Heart left ventricle (tissue), 13 donors: ENCODE measurements at regions not wholly inside any gene's neighbourhood (a gene's known extent, or its start where the extent isn't known, plus 50 kb on each side); places are given as distances from the start of the nearest gene placed in this dataset.
"Not testable (repeated sequence)": the region's sequence is repeated elsewhere in the genome, so short reads cannot be mapped to it uniquely, and the experiment has no call there.

ENCODE experiments used
- CTCF ChIP-seq, 12 donors: fragments of 200-600 bp; sonication (generic) in 4 of 12; IDR thresholded peaks; one replicate each; pipeline versions ENCODE4 v1.5.0 to v1.8.0; 2018 to 2022; ENCODE audit warnings: antibody characterized with exemption in 12 of 12, mild to moderate bottlenecking in 5 of 12
- POLR2A ChIP-seq, 2 donors: fragments of 450-650 bp; IDR thresholded peaks; one replicate each; pipeline ENCODE4 v1.6.1; 2017; ENCODE audit warnings: antibody characterized with exemption in 2 of 2, mild to moderate bottlenecking in 2 of 2, moderate library complexity in 2 of 2
- donor health status: ischemic (EF 13 %, LVEDD 7.1; RV severe dilation, severe dysfunction).
- donor health status: DM: no; HTN: yes; CAD: no.
- donor health status: DM: no; HTN: no; CAD: no.
- donor health status: ischemic (EF 25% LVEDD 6.9; RV normal size, moderate dysfunction).
- donor health status: ischemic (EF 25% LVEDD 5.7; RV mildly dilated, moderate dysfunction).
- donor health status: ischemic (EF 35%, LVEDD 5.7; RV mildly dilated, moderate dysfunction).
- donor health status: nonischemic (EF 11% LVEDD 7.7; RV severe dilation, severe dysfunction).
- donor health status: DM: yes; HTN: yes; CAD: no.
- donor health status: PGD.
- donor health status: ischemic (EF 29% LVEDD 5.4; RV normal size, mild dysfunction).
- donor health status: nonischemic (EF 23%, LVEDD 6.1; RV moderate dilation, normal function).

GRCh38 chr12:72931838-72932237, 659.7 kb downstream of the TRHDE start:
- not testable (repeated sequence) for TF ChIP-seq POLR2A, CTCF (IDR thresholded peaks at IDR 0.05)
